HG03280 (cell line): ENCODE measurements at regions not wholly inside any gene's neighbourhood (a gene's known extent, or its start where the extent isn't known, plus 50 kb on each side); places are given as distances from the start of the nearest gene placed in this dataset.

Experiments used
- ATAC-seq: cut with Tn5 transposase; IDR thresholded peaks from one replicate; pipeline ENCODE4 v1.9.1; 2021; ENCODE audit warnings: mild to moderate bottlenecking, moderate library complexity; ENCODE audit not compliant: unreplicated experiment

DNA sequence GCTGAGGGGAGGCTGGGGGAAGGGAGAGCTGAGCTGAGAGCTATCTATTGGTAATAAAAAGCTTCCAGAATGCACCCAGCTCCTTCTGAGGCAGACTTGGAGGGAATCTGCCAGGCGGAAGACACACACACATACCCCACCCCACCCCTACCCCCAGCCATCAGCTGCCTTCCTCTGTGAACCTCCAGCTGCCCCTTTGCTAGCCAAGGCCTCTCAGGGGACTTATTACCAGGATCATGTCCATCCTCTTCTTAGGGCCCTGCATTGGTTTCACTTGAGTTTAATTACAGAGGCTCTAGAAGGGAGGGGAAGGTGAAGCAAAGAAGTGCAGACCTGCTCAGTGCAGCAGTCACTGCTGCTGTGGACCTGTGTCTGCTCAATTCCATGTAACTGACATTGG is 156.4 kb downstream of the OMA1 start:
- no peak for ATAC-seq

GRCh38 chr1:58380345-58380744 is 166.2 kb downstream of the OMA1 start:
- ATAC-seq: no peak

DNA sequence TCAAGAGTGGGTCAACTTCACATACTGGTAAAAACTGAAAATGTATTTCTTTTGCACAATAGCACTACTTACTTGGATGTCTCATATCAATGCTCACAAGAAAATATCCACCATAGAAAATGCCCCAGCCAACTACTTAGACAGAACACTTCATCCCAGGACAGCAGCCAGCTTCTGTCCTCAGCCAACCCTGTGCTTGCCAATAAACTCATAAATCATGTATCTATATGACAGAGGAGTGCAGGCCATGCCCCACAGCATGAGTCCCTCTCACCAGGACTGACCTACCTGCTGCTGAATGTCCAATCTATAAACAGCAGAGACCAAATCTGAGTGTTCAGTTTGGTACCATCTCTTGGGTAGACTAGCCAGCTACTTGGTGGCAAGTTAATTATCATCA is 179.3 kb downstream of the OMA1 start:
- no peak for ATAC-seq

DNA sequence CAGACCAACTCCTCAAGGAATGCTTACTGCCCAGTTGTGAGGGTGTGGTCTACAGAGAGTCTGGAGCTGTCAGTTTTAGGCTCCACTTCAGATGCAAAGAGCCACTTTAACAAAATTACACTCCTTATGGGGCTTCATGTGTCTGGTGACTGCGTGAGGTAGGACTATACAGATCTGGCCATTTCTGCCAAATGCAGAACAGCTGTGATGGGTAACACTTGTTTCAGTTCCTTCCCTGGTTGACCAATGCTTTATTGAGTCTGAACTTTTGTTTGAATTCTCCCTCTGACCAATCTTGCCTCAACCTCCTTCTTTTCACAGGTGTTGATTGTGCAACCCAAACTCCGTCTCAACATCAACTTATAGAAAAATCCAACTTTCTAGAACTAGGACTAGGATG is 181.2 kb downstream of the OMA1 start:
- ATAC-seq: no peak

- no peak for ATAC-seq
Measured at GRCh38 chr1:58363585-58363984, 182.9 kb downstream of the OMA1 start.

DNA sequence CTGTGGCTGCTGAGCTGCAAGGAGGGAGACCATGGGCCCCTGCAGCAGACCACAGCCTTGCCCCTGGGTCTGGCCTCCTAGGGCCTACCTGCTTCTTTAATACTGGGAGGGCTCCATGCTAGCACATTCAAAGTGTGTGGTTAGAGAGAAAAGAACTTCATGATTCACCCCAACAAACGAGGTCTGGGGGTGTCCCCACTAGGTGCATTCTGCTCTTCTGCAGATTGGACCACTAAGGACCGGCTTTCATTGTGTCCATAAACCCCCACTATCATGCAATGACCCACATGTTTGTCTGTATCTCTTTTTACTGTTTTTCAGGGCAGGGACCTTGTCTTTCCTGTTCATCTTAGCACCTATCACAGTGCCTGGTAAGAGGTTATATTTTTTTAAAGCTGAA is 185.4 kb downstream of the OMA1 start:
- ATAC-seq: no peak

GRCh38 chr1:58358346-58358745 is 188.2 kb downstream of the OMA1 start:
- ATAC-seq: no peak

DNA sequence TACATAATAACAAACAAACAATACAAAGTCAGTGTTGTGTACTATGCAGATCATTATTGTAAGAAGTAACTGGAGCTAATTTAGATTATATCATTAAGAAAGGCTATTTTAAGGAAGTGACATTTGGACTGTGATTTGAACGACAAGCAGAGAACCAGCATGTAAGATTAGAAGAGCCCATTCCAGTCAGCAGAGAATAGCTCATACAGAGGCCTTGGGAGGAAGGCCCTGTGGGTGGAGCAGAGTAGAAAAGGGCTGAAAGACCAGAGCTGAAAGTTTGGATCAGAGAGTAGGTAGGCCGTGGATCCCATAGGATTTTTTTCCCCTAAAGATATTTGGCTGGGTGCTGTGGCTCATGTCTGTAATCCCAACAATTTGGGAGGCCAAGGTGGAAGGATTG is 190.1 kb downstream of the OMA1 start:
- no peak for ATAC-seq

GRCh38 chr1:58353168-58353567 is 193.4 kb downstream of the OMA1 start:
- ATAC-seq: no peak

DNA sequence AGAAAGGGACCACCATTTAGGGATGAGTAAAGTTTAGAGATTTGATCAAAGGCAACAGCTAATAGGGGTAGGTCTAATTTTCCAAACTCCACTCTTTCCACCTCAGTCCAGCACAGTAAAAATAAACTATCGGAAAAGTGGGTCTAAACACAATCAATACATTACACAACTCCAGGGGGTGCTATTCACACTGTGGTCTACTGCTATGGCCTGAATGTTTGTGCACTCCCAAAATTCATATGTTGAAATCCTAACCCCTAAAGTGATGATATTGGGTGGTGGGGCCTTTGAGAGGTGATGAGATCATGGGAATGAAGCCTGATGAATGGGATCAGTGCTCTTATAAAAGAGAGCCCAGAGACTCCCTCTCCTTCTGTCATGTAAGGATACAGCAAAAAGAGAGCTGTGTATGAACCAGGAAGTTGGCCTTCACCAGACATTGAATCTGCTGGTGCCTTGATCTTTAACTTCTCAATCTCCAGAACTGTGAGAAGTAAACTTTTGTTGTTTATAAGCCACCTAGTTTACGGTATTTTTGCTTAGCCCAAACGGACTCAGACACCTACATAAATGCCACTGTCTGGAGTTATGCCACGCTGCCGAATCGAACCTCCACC is 193.9 kb downstream of the OMA1 start:
- no peak for ATAC-seq

DNA sequence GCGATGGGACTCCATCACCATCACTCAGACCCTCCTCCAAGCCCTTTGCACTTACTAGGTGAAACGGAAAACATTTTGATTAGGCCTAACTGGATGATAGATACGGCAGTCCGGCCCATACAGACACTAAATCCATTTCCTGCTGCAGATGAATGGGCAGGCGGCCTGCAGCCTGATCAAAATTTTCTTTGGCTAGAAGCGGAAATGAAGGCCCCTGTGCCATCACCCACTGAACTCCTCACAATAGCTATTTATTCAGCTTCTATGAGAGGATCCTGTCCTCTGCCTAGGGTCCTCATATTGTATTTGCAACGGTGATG is 200.5 kb downstream of the OMA1 start:
- ATAC-seq: no peak

- no peak for ATAC-seq
Measured at GRCh38 chr1:58345215-58346035, 201.1 kb downstream of the OMA1 start.

- no peak for ATAC-seq
Measured at GRCh38 chr1:58340185-58340584, 206.3 kb downstream of the OMA1 start.

DNA sequence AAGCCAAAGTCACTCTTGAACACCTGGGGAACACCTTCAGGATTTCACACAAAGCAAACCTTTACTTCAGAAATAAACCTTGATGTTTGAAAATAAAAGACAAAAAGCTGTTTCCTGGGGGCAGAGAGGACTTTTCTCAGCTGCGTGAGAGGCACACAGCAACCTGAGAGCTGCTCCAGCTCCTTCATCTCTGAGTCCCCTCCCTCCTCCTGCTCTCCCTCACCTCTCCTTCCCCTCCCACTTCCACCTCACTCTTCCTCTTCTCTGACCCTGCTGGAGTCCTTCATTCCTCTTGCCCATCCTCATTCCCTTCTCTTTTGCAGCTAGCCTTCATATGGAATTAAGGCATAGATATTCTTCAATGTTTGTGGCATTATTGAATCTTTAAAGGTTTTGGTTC is 208.4 kb downstream of the OMA1 start:
- ATAC-seq: no peak

DNA sequence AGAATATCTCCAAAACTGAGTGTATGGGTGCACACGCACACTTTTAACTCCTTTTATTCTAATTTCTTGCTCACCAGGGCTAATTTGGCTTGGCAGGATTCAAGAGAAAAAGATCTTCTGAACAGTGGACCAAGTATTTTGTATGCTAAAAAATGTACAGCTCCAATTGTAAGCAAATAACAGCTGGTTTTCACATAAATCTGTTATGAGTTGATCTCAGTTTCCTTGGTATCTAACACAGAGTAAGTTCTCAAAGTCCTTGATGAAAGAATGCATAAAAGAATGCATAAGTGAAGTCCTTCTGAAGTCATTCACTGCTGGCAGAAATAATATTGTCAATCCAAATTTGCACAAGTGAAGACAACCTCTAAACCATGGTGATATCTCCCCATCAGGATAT is 213.0 kb downstream of the OMA1 start:
- ATAC-seq: no peak

DNA sequence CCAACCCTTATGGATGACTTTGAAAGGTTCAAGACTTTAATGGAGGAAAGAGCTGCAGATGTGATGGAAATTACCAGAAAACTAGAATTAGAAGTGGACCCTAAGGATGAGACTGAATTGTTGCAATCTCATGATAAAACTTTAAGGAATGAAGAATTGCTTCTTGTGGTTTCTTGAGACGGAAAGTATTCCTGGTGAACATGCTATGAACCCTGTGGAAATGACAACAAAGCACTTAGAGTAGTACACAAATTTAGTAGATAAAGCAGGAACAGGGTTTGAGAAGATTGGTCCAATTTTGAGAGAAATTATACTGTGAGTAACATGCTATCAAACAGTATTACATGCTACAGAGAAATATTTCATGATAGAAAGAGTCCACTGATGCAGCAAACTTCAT is 215.4 kb downstream of the OMA1 start:
- ATAC-seq: no peak

GRCh38 chr1:58325866-58326265 is 220.7 kb downstream of the OMA1 start:
- no peak for ATAC-seq

GRCh38 chr1:58324558-58324957 is 222.0 kb downstream of the OMA1 start:
- no peak for ATAC-seq

GRCh38 chr1:58318157-58319005 is 228.1 kb downstream of the OMA1 start:
- no peak for ATAC-seq

DNA sequence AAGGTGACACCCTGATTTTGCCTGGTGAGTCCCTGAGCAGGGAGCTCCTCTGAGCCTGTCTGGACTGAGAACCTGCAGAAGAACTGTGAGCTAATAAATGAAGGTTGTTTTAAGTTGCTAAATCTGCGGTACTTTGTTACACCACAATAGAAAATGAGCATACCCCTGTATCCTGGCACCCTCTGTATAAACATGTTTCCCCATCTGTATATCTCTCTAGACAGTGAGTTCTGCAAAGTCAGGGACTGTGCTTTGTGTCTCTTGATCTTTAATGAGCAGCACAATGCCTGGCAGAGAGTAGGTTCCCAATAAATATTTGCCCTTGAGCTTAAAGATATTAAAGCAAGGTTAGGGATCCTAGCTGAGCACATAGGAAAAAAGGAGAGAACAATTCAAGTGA is 228.8 kb downstream of the OMA1 start:
- no peak for ATAC-seq

DNA sequence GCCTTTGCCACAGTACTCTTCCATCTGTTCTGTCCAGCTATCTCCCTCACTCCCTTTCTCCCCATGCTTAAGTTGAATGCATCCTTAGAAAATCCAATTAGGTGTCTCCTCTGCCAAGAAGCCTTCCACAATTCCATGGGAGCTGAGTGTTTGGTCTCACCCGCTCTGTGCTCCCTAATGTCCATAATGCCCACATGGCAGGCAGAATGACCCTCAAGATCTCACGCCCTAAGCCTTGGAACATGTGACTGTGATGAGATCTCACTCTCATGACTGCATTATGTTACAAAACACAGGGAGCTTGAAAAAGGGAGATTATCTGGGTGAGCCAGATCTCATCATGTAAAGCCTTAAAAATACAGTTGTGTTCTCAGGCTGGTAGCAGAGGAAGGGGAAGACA is 229.4 kb downstream of the OMA1 start:
- ATAC-seq: no peak

DNA sequence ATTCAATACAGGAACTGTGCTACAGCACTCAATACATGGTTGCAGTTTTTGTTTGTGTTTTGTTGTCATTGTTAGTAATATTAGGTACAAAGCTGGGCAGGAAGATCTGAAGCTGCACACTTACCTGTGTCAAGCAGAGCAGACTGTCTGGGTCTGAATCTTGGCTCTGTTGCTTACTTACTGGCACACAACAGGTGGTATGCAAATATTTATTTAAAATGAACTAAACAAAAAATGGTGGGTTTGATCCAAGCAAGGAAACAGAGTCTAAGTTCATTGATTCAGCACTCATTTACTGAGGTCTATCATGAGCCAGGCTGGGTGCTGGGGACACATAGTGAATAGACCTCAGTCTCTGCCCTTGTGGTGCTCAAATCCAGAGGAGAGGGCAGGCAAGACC is 230.4 kb downstream of the OMA1 start:
- no peak for ATAC-seq
